Pancreas (tissue), 10 donors: ENCODE measurements at regions not wholly inside any gene's neighbourhood (a gene's known extent, or its start where the extent isn't known, plus 50 kb on each side); places are given as distances from the start of the nearest gene placed in this dataset.
A peak's percentile ranks its signal among the peaks of the same experiment; 100 is the strongest.

Source experiments
- ATAC-seq, 4 donors: fragments of 200-7000 bp; cut with Tn5 transposase; one replicate each; pipeline versions ENCODE4 v1.8.0 to v1.9.1; 2020; ENCODE audit warnings: mild to moderate bottlenecking in 4 of 4, moderate library complexity in 4 of 4
- DNase-seq, 6 donors: peaks; one replicate each; pipeline ENCODE4 v3.0.0-alpha.2; 2020
- FAIRE-seq: peaks from 2 replicates; lab custom pipeline; 2012; peaks lifted over from hg19 to GRCh38; lab: Jason Lieb, UNC
- H3K27ac ChIP-seq, 4 donors: fragments of 200-600 bp; sonication (generic); 1 replicate in 3 of 4; 2 replicates in 1 of 4; pipeline versions ENCODE4 v1.5.0 to v1.8.0; 2020
- H3K27me3 ChIP-seq, 4 donors: fragments of 200-600 bp; one replicate each; pipeline ENCODE4 v1.8.0; 2021
- H3K36me3 ChIP-seq, 3 donors: fragments of 200-600 bp; sonication (generic) in 1 of 3; one replicate each; pipeline versions ENCODE4 v1.5.0 to v1.8.0; 2020 to 2021
- H3K4me1 ChIP-seq, 3 donors: fragments of 200-600 bp; one replicate each; pipeline ENCODE4 v1.8.0; 2021
- H3K4me3 ChIP-seq, 4 donors: fragments of 200-600 bp; sonication (generic) in 2 of 4; one replicate each; pipeline versions ENCODE4 v1.5.0 to v1.8.0; 2020 to 2021
- H3K9me3 ChIP-seq, 4 donors: fragments of 200-600 bp; one replicate each; pipeline ENCODE4 v1.8.0; 2021
- WGBS, 2 donors: extraction: QIAGEN DNeasy Blood & Tissue Kit; methylation state at CpG; one replicate each; pipeline ENCODE4 v1.1.7; 2013; 5-methylcytosine and 5-hydroxymethylcytosine counted together
- intact Hi-C, 3 donors: fragments of 100-400 bp; cut with DNase I; formaldehyde crosslinking; loops; one replicate each; pipeline versions ENCODE4 v1.11.1 to v1.14.2; 2022
- TF ChIP-seq, protein P1 (sequence below), 4 donors: fragments of 200-600 bp; sonication (generic) in 3 of 4; IDR thresholded peaks; one replicate each; pipeline versions ENCODE4 v1.5.0 to v1.8.0; 2021; ENCODE audit warnings: antibody characterized with exemption in 4 of 4
- donor health status: healthy with polysubstance abuse.
- donor health status: DM: no; HTN: no; CAD: no; lungs with moderate emphysema.
- donor health status: DM: no; HTN: no; CAD: no.
- donor health status: control.
- donor health status: control.
- donor health status: Bipolar disorder and iron deficiency.
- donor health status: DM: yes; HTN: yes; CAD: no.
- donor health status: DM: no; HTN: no; CAD: no.
- donor health status: DM: no; HTN: no; CAD: no.
- donor health status: DM: yes; HTN: yes; CAD: no.

- ATAC-seq (no peak), FAIRE-seq (no peak), DNase-seq (no peak)
- Histone ChIP-seq H3K9me3 (no peaks in the 10 kb centered on the region), H3K4me1 (no peaks in the 10 kb centered on the region), H3K36me3 (no peaks in the 10 kb centered on the region), H3K27me3 (no peaks in the 10 kb centered on the region), H3K4me3 (no peak overlapping the region), H3K27ac (no peak overlapping the region)
- intact Hi-C loops = no loop called here
- 30 to 50% methylated on average over 1 of the region's 1 CpG for WGBS, 2 donors
- TF ChIP-seq, protein P1, sequence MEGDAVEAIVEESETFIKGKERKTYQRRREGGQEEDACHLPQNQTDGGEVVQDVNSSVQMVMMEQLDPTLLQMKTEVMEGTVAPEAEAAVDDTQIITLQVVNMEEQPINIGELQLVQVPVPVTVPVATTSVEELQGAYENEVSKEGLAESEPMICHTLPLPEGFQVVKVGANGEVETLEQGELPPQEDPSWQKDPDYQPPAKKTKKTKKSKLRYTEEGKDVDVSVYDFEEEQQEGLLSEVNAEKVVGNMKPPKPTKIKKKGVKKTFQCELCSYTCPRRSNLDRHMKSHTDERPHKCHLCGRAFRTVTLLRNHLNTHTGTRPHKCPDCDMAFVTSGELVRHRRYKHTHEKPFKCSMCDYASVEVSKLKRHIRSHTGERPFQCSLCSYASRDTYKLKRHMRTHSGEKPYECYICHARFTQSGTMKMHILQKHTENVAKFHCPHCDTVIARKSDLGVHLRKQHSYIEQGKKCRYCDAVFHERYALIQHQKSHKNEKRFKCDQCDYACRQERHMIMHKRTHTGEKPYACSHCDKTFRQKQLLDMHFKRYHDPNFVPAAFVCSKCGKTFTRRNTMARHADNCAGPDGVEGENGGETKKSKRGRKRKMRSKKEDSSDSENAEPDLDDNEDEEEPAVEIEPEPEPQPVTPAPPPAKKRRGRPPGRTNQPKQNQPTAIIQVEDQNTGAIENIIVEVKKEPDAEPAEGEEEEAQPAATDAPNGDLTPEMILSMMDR (IDR thresholded peaks at IDR 0.05) = no peak
These were observed 208.2 kb upstream of the EPHA4 start for GRCh38 chr2:221780281-221780688.

GRCh38 chr2:221779614-221780067 is 207.5 kb upstream of the EPHA4 start:
- Histone ChIP-seq H3K9me3 (no peaks in the 10 kb centered on the region), H3K27me3 (no peaks in the 10 kb centered on the region), H3K36me3 (no peaks in the 10 kb centered on the region), H3K27ac (no peak overlapping the region), H3K4me1 (no peaks in the 10 kb centered on the region), H3K4me3 (no peak overlapping the region)
- TF ChIP-seq, protein P1 (IDR thresholded peaks at IDR 0.05) = no peak
- DNase-seq (no peak), FAIRE-seq (no peak), ATAC-seq (peak in 2 of 4 donors; percentile 22 to 51)
- WGBS, 2 donors = 50 to 64% methylated on average over 4 of the region's 4 CpGs
- intact Hi-C loops = no loop called here

- ATAC-seq (no peak), DNase-seq (no peak), FAIRE-seq (no peak)
- WGBS, 2 donors = 74 to 75% methylated on average over 4 of the region's 4 CpGs
- Histone ChIP-seq H3K9me3 (no peaks in the 10 kb centered on the region), H3K27me3 (no peaks in the 10 kb centered on the region), H3K4me3 (no peak overlapping the region), H3K4me1 (no peaks in the 10 kb centered on the region), H3K27ac (no peak overlapping the region), H3K36me3 (no peaks in the 10 kb centered on the region)
- TF ChIP-seq, protein P1 (IDR thresholded peaks at IDR 0.05) = no peak
- intact Hi-C loops = no loop called here
These were observed 205.9 kb upstream of the EPHA4 start for GRCh38 chr2:221778025-221778424.

DNA sequence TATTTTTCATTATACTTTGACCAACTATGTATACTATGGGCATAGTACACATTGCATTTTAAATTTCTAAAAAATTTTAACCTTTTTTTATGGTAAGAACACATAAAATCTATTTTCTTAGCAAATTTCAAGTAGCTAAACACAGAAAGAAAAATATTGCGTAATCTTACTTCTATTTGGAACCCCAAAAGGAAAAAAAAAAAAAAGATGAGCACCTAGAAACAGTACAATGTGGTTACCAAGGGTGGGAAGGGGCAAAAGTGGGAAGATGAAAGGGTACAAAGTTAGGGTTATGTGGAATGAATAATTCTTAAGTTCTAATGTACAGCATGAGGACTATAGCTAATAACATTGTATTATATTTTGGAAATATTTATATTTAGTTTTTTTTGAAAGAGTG is 205.0 kb upstream of the EPHA4 start:
- Histone ChIP-seq H3K4me1 (no peaks in the 10 kb centered on the region), H3K27me3 (no peaks in the 10 kb centered on the region), H3K4me3 (no peak overlapping the region), H3K9me3 (no peaks in the 10 kb centered on the region), H3K27ac (no peak overlapping the region), H3K36me3 (no peaks in the 10 kb centered on the region)
- DNase-seq (no peak), FAIRE-seq (no peak), ATAC-seq (no peak)
- intact Hi-C loops = no loop called here
- 34 to 81% methylated on average over 1 of the region's 1 CpG for WGBS, 2 donors
- TF ChIP-seq, protein P1 (IDR thresholded peaks at IDR 0.05) = no peak

- TF ChIP-seq, protein P1 (IDR thresholded peaks at IDR 0.05) = no peak
- Histone ChIP-seq H3K27me3 (no peaks in the 10 kb centered on the region), H3K27ac (no peak overlapping the region), H3K9me3 (no peaks in the 10 kb centered on the region), H3K4me3 (no peak overlapping the region), H3K4me1 (no peaks in the 10 kb centered on the region), H3K36me3 (no peaks in the 10 kb centered on the region)
- ATAC-seq = no peak
- 65 to 66% methylated on average over 12 of the region's 12 CpGs for WGBS, 2 donors
- DNase-seq = no peak
- no peak for FAIRE-seq
- intact Hi-C loops = no loop called here
These were observed 203.0 kb upstream of the EPHA4 start for GRCh38 chr2:221775096-221775495.
